Astrocyte of the spinal cord (primary cell): ENCODE measurements at regions not wholly inside any gene's neighbourhood (a gene's known extent, or its start where the extent isn't known, plus 50 kb on each side); places are given as distances from the start of the nearest gene placed in this dataset.

Source experiments
- DNase-seq: peaks from one replicate; pipeline ENCODE4 v3.0.0; 2011; ENCODE audit warnings: low read depth, low spot score
- H3K4me3 ChIP-seq: 2 replicates; pipeline ENCODE4 v1.5.1; 2011; ENCODE audit warnings: low read depth, mild to moderate bottlenecking, low read length, moderate library complexity
- in situ Hi-C: cut with HindIII; loops from 2 replicates; pipeline ENCODE4 v1.10.0; 2017; ENCODE audit warnings: low sequenced_read_pairs
- TF ChIP-seq, protein P1 (sequence below): IDR thresholded peaks from 2 replicates; pipeline ENCODE4 v1.5.1; 2012; ENCODE audit warnings: low read depth, mild to moderate bottlenecking, low read length, inconsistent platforms

- in situ Hi-C loops: no loop called here
- TF ChIP-seq, protein P1, sequence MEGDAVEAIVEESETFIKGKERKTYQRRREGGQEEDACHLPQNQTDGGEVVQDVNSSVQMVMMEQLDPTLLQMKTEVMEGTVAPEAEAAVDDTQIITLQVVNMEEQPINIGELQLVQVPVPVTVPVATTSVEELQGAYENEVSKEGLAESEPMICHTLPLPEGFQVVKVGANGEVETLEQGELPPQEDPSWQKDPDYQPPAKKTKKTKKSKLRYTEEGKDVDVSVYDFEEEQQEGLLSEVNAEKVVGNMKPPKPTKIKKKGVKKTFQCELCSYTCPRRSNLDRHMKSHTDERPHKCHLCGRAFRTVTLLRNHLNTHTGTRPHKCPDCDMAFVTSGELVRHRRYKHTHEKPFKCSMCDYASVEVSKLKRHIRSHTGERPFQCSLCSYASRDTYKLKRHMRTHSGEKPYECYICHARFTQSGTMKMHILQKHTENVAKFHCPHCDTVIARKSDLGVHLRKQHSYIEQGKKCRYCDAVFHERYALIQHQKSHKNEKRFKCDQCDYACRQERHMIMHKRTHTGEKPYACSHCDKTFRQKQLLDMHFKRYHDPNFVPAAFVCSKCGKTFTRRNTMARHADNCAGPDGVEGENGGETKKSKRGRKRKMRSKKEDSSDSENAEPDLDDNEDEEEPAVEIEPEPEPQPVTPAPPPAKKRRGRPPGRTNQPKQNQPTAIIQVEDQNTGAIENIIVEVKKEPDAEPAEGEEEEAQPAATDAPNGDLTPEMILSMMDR: no peak
- no peak overlapping the region for H3K4me3 ChIP-seq
- no peak for DNase-seq
These were observed 71.5 kb upstream of the LHCGR start for GRCh38 chr2:48826986-48827385.

DNA sequence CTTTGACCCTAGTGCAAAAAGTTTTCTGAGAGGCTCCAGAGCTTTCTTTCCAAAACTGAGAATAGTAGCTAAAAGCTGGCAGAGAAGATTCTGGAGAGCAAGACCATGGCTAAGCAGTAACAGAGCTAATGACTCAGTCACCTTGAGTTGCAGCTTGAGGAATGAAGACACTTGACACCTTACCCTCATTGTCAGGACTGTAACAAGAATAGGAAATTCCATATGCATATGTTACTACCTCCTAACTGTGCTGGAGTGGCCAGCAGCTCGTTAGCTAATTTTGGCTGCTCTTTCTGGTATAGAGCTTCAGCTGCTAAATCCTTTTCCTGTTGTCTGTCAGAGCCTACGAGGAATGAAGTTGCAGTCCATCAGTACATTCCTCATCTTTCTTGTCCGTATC, 68.6 kb upstream of the LHCGR start:
- in situ Hi-C loops: no loop called here

DNA sequence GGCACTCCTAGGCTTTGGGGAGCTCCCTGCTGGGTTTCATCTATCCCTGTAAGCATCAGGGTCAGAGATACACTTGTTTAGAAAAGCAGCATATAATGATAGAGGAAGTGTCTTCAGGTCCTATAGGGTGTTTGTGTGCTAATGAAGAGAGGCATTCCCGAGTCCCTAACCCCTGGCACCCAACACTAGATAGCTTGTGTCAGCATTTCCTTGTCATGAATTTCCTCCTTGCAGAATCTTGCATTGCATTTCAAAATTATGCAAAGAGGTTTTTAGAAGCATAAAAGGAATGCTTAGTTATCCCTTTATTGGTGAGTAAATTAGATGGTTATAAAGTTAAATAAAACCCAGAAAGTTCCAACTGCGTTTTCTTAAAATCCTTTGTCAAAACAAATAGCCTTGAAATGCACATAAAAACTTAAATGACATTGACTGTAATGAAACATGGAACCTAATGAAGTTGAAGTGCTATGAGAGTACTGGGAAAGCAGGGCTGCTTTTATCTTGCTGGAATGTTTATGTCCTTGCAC, 63.7 kb upstream of the LHCGR start:
- TF ChIP-seq, protein P1: no peak
- in situ Hi-C loops: no loop called here
- no peak for DNase-seq
- no peak overlapping the region for H3K4me3 ChIP-seq

More for the DNA sequence above, 68.6 kb upstream of the LHCGR start:
- no peak overlapping the region for H3K4me3 ChIP-seq
- TF ChIP-seq, protein P1: no peak
- no peak for DNase-seq

- in situ Hi-C loops: no loop called here
- no peak overlapping the region for H3K4me3 ChIP-seq
- DNase-seq: no peak
- TF ChIP-seq, protein P1: no peak
These were observed 61.8 kb upstream of the LHCGR start for GRCh38 chr2:48817355-48817754.

DNA sequence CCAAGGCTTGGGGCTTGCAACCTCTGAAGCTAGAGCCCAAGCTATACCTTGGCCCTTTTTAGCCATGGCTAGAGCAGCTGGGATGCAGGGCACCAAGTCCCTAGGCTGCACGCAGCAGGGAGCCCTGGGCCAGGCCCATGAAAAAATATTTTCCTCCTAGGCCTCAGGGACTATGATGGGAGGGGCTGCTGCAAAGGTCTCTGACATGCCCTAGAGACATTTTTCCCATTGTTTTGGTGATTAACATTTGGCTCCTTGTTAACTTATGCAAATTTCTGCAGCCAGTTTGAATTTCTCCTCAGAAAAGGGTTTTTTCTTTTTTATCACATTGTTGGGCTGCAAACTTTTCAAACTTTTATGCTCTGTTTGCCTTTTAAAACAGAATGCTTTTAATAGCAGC, 56.9 kb upstream of the LHCGR start:
- no peak for DNase-seq
- no peak overlapping the region for H3K4me3 ChIP-seq
- TF ChIP-seq, protein P1: no peak
- in situ Hi-C loops: no loop called here

GRCh38 chr2:48808311-48808710, 52.8 kb upstream of the LHCGR start:
- no peak for DNase-seq
- TF ChIP-seq, protein P1: no peak
- in situ Hi-C loops: no loop called here
- H3K4me3 ChIP-seq: no peak overlapping the region
